ENCODE measurements at regions not wholly inside any gene's neighbourhood (a gene's known extent, or its start where the extent isn't known, plus 50 kb on each side); places are given as distances from the start of the nearest gene placed in this dataset.

GRCh38 chr18:28984731-28985130, 807.8 kb upstream of the CDH2 start:
- Histone ChIP-seq H3K36me3 (ENCODE audit: low read depth) (no peaks in the 10 kb centered on the region), H3K9me3 (peaks cover 30% of the 10 kb centered on the region), H3K4me3 (no peak overlapping the region), H3K4me1 (ENCODE audit: low read depth) (no peaks in the 10 kb centered on the region)
- no peak for ATAC-seq
- TF ChIP-seq, protein P1, sequence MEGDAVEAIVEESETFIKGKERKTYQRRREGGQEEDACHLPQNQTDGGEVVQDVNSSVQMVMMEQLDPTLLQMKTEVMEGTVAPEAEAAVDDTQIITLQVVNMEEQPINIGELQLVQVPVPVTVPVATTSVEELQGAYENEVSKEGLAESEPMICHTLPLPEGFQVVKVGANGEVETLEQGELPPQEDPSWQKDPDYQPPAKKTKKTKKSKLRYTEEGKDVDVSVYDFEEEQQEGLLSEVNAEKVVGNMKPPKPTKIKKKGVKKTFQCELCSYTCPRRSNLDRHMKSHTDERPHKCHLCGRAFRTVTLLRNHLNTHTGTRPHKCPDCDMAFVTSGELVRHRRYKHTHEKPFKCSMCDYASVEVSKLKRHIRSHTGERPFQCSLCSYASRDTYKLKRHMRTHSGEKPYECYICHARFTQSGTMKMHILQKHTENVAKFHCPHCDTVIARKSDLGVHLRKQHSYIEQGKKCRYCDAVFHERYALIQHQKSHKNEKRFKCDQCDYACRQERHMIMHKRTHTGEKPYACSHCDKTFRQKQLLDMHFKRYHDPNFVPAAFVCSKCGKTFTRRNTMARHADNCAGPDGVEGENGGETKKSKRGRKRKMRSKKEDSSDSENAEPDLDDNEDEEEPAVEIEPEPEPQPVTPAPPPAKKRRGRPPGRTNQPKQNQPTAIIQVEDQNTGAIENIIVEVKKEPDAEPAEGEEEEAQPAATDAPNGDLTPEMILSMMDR (IDR thresholded peaks at IDR 0.05): no peak
- no peak for DNase-seq
- intact Hi-C loops (cut with DNase I, micrococcal nuclease): no loop called here

GRCh38 chr18:28974504-28974903, 797.6 kb upstream of the CDH2 start:
- Histone ChIP-seq H3K4me3 (no peak overlapping the region), H3K4me1 (ENCODE audit: low read depth) (no peaks in the 10 kb centered on the region)

DNA sequence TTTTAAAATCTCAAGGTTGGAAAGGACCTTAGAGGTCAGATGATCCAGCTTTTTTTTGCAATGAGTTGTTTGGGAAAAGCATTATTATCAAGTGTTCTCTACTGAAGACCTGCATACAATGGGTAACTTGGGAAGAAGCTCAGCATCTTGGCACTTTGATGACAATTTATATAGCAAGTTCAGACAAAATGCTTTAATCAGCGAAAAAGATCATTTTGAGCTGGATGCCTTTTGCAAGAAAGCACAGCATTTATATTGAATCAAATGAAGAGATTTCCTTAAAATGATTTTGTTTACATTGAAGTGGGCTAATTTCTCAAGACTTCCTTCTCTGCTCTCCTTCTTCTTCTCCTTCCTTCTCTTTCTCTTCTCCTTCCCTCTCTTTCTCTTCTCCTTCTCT, 796.4 kb upstream of the CDH2 start:
- TF ChIP-seq, protein P1 (IDR thresholded peaks at IDR 0.05): no peak
- DNase-seq (no peak), ATAC-seq (no peak)
- Histone ChIP-seq H3K4me3 (no peak overlapping the region), H3K36me3 (ENCODE audit: low read depth) (no peaks in the 10 kb centered on the region), H3K9me3 (peaks cover 22% of the 10 kb centered on the region), H3K4me1 (ENCODE audit: low read depth) (no peaks in the 10 kb centered on the region)
- intact Hi-C loops (cut with DNase I, micrococcal nuclease): no loop called here

More at GRCh38 chr18:28974504-28974903, 797.6 kb upstream of the CDH2 start:
- ATAC-seq: no peak
- TF ChIP-seq, protein P1 (IDR thresholded peaks at IDR 0.05): no peak
- DNase-seq: no peak
- intact Hi-C loops (cut with DNase I, micrococcal nuclease): no loop called here
- H3K36me3 ChIP-seq (ENCODE audit: low read depth): no peaks in the 10 kb centered on the region
- peaks cover 22% of the 10 kb centered on the region for H3K9me3 ChIP-seq

DNA sequence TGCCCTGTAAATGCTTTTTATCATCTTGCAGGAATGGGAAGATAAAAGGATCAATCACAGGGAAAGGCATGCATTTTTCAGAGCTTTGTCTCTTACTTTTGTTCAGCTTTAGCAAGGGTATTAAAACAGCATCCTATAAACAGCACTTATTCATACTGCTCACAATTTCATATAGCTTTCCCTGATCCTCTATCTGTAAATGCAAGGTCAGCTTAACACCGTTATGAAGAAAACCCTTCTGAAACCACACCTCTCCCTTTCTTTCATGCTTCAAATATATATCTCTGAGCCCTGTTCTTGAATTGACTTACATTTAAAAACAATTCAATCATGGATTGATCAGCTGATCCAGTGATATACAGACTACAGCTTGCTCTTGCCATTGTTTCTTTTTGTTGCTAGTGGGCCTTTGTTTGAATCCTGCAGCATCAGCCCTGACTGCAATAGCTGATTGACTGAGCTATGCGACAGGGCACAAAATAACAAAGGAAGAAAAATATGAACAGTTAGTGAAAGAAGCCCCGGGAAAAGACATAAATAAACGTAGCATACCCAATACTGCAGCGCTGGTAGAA, 795.5 kb upstream of the CDH2 start:
- H3K9me3 ChIP-seq: peaks cover 22% of the 10 kb centered on the region
- DNase-seq (no peak), ATAC-seq (no peak)
- H3K4me3 ChIP-seq: no peak overlapping the region
- no peaks in the 10 kb centered on the region for H3K36me3 ChIP-seq (ENCODE audit: low read depth)
- TF ChIP-seq, protein P1 (IDR thresholded peaks at IDR 0.05): no peak
- intact Hi-C loops (cut with DNase I, micrococcal nuclease): no loop called here
- no peaks in the 10 kb centered on the region for H3K4me1 ChIP-seq (ENCODE audit: low read depth)

DNA sequence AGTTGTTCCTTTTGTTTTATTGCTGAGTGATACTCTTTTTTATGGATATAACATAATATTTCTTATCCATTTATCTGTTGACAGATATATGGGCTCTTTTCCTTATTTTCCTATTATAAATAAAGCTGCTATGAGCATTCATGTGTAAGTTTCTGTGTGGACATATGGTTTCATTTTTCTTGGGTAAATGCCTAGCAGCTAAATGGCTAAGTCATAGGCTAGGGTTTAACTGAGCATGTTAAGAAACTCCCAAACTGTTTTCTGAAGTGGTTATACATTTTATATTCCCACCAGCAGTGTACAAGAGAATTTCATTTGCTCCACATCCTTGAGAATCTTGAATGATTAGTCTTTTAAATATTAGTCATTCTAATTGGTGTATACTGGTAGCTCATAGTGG, 786.6 kb upstream of the CDH2 start:
- H3K36me3 ChIP-seq (ENCODE audit: low read depth): no peaks in the 10 kb centered on the region
- no peaks in the 10 kb centered on the region for H3K9me3 ChIP-seq
- no peak overlapping the region for H3K4me3 ChIP-seq
- intact Hi-C loops (cut with DNase I, micrococcal nuclease): no loop called here
- DNase-seq (no peak), ATAC-seq (no peak)
- no peaks in the 10 kb centered on the region for H3K4me1 ChIP-seq (ENCODE audit: low read depth)
- TF ChIP-seq, protein P1 (IDR thresholded peaks at IDR 0.05): no peak

All from mucosa of descending colon (tissue), 3 donors.